AG04450 (cell line): ENCODE measurements at regions not wholly inside any gene's neighbourhood (a gene's known extent, or its start where the extent isn't known, plus 50 kb on each side); places are given as distances from the start of the nearest gene placed in this dataset.

Experiments
- CTCF ChIA-PET: fragments of 300-600, 350-600 bp; formaldehyde crosslinking; extraction: SDS; loops from one replicate; lab custom pipeline; 2022; ENCODE audit warnings: antibody characterized with exemption, inconsistent platforms; lab: Charles Lee
- POLR2A ChIA-PET: fragments of 350-600 bp; formaldehyde crosslinking; extraction: SDS; loops from one replicate; lab custom pipeline; 2021; ENCODE audit warnings: antibody characterized with exemption, inconsistent platforms; lab: Yijun Ruan, JAX
- DNase-seq: peaks from one replicate; pipeline ENCODE4 v3.0.0-alpha.2; 2011; ENCODE audit warnings: low read depth, low spot score
- H3K27ac ChIP-seq: one replicate; pipeline ENCODE4 v1.5.1; 2012; ENCODE audit warnings: low read depth, low read length, control low read depth
- H3K27me3 ChIP-seq: one replicate; pipeline ENCODE4 v1.6.0; 2012; ENCODE audit warnings: low read length; ENCODE audit not compliant: control insufficient read depth, insufficient read depth
- H3K4me3 ChIP-seq: 2 replicates; pipeline ENCODE4 v1.5.1; 2011; ENCODE audit warnings: mild to moderate bottlenecking, low read depth, low read length, control low read depth
- H3K9me3 ChIP-seq: 2 replicates; pipeline ENCODE4 v1.5.1; 2012; ENCODE audit warnings: low read length; ENCODE audit not compliant: control insufficient read depth, insufficient read depth
- TF ChIP-seq, protein P1 (sequence below): IDR thresholded peaks from 2 replicates; pipeline ENCODE4 v1.5.1; 2011; ENCODE audit warnings: low read depth, low read length, control low read depth, inconsistent platforms

DNA sequence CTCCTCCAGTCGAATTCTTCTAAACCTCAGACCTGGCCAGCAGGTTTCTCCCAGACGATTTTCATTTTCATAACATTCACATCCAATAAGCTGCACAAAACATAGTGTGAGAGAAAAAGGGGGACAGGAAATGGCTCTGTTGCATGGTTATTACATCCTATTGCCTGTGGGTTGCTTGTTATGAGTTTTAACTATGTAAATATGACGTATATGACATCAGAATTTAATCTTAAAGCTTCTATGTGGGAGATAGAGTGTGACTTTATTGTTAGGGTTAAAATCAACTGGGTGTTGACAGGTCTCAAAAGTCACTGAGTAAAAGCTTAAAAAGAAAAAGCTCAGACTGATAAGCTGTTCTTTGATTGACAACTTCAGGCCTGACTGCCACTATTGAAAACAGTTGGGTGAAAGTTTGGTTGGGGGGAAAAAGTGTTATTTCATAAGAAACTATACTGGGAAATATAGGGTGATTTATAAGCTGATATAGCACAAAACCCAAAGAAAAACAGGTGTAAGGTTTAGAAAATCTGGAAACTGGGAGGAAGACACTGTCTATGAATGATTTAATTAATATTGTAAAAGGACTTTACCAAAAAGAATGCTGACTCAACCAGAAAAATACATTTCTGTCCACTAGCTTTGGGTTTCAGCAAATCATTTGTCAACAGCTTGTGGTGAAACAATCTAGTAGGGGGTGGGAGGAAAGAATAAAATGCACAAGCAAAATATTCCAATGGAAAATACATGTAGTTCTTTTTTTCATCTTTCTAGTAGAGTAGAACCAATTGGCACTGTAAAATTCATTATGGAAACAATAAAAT lies 134.1 kb upstream of the CEP162 start:
- no peak overlapping the region for H3K4me3 ChIP-seq
- H3K27ac ChIP-seq, result no peak overlapping the region
- ChIA-PET POLR2A (no interaction called here), CTCF (no interaction called here)
- H3K27me3 ChIP-seq, result no peaks in the 10 kb centered on the region
- no peaks in the 10 kb centered on the region for H3K9me3 ChIP-seq
- no peak for DNase-seq
- TF ChIP-seq, protein P1, sequence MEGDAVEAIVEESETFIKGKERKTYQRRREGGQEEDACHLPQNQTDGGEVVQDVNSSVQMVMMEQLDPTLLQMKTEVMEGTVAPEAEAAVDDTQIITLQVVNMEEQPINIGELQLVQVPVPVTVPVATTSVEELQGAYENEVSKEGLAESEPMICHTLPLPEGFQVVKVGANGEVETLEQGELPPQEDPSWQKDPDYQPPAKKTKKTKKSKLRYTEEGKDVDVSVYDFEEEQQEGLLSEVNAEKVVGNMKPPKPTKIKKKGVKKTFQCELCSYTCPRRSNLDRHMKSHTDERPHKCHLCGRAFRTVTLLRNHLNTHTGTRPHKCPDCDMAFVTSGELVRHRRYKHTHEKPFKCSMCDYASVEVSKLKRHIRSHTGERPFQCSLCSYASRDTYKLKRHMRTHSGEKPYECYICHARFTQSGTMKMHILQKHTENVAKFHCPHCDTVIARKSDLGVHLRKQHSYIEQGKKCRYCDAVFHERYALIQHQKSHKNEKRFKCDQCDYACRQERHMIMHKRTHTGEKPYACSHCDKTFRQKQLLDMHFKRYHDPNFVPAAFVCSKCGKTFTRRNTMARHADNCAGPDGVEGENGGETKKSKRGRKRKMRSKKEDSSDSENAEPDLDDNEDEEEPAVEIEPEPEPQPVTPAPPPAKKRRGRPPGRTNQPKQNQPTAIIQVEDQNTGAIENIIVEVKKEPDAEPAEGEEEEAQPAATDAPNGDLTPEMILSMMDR, result no peak

DNA sequence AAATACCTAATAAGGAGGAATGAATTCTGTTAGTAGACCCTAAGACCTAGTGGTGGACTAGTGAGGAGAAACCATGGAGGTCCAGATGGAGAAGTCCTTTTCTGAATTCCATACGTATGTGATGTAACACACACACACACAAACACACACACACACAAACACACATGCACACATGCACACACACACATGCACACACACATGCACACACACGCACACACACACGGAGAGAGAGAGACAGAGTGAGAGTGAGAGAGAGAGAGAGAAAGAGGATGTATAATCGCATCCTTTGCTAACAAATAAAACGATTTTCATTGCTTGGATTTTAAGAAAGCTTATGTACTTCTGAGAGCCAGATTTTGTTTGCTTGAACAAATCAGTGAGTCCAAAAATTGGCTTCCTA lies 132.6 kb upstream of the CEP162 start:
- ChIA-PET POLR2A (no interaction called here), CTCF (no interaction called here)
- TF ChIP-seq, protein P1, result no peak
- no peak for DNase-seq
- Histone ChIP-seq H3K4me3 (no peak overlapping the region), H3K27me3 (no peaks in the 10 kb centered on the region), H3K9me3 (no peaks in the 10 kb centered on the region), H3K27ac (no peak overlapping the region)

DNA sequence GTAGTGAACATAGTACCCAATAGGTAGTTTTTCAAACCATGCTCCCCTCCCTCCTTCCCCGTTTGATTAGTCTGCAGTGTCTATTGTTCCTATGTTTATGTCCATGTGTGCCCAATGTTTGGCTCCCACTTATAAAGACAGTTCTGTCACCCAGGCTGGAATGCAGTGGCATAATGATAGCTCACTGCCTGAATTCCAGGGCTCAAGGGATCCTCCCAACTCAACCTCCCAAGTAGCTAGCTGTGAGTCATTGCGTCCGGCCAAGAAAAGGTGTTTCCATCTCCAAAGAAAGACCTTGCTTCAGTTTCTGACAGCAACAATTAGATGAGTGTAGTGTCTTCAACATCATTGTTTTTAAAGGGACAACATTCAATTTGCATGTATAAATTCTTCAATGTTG lies 131.1 kb upstream of the CEP162 start:
- no peak overlapping the region for H3K4me3 ChIP-seq
- H3K27ac ChIP-seq, result no peak overlapping the region
- no peaks in the 10 kb centered on the region for H3K9me3 ChIP-seq
- DNase-seq, result no peak
- TF ChIP-seq, protein P1, result no peak
- ChIA-PET CTCF (no interaction called here), POLR2A (no interaction called here)
- no peaks in the 10 kb centered on the region for H3K27me3 ChIP-seq

DNA sequence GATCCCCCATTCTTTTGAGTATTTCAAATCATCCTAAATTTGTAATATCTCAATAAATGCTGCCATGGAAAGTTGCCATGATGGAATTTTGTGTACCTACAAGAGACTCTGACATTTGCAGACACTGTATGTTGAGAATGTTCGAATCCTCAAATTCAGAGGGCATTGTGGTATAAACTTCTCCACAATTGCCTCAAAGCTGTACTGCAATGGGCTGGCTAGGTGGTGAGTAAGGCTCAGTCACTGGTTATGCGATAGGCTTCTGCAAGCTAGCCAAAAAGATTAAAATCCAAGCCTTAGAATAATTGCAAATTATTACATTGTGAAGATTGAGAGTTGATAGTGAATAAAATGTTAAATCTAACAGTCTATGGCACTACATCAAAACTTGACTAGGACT lies 130.2 kb upstream of the CEP162 start:
- H3K9me3 ChIP-seq, result no peaks in the 10 kb centered on the region
- DNase-seq, result no peak
- CTCF ChIA-PET, result no interaction called here
- no peak overlapping the region for H3K27ac ChIP-seq
- TF ChIP-seq, protein P1, result no peak
- H3K4me3 ChIP-seq, result no peak overlapping the region
- POLR2A ChIA-PET, result no interaction called here
- no peaks in the 10 kb centered on the region for H3K27me3 ChIP-seq

DNA sequence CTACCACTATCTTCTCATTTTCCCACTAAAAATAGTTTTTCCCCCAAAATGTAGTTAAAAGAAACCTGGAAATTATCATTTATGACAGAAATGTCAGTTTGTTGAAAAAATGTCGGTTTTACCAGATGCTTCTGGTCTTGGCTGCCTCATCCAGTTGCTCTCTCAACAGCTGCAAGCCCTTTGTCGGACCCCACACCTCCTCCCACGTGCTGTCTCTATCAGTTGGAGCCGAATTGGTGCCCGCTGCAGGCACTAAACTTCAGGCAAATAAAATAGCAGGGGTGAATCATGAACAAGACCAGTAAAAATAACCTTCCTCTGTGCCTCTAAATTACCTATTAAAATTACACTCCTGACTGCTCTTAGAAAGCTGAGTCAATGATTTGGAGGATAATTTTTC lies 129.5 kb upstream of the CEP162 start:
- ChIA-PET POLR2A (no interaction called here), CTCF (no interaction called here)
- no peak for DNase-seq
- no peak overlapping the region for H3K27ac ChIP-seq
- H3K4me3 ChIP-seq, result no peak overlapping the region
- no peaks in the 10 kb centered on the region for H3K9me3 ChIP-seq
- TF ChIP-seq, protein P1, result no peak
- no peaks in the 10 kb centered on the region for H3K27me3 ChIP-seq
